OCI-LY7 (cell line): ENCODE measurements at regions not wholly inside any gene's neighbourhood (a gene's known extent, or its start where the extent isn't known, plus 50 kb on each side); places are given as distances from the start of the nearest gene placed in this dataset.

Experiments
- BruUV-seq: library from RNA; stranded (reverse); fragments of 400-500 nt; replicated peaks from 2 replicates; lab custom pipeline; 2021; lab: Mats Ljungman, UMichigan
- CTCF ChIA-PET: fragments of 300-600 bp; sonication (Branson Sonifier 250); formaldehyde crosslinking; loops from one replicate; lab custom pipeline; 2022; ENCODE audit warnings: antibody characterized with exemption; ENCODE audit not compliant: unreplicated experiment; lab: Charles Lee
- POLR2A ChIA-PET: fragments of 300-600 bp; sonication (Branson Sonifier 250); formaldehyde crosslinking; loops from one replicate; lab custom pipeline; 2022; ENCODE audit warnings: antibody characterized with exemption; lab: Charles Lee
- DNase-seq: peaks from one replicate; pipeline ENCODE4 v3.0.0-alpha.2; 2015; ENCODE audit warnings: low spot score
- H2AFZ ChIP-seq: fragments of 200-600 bp; sonication (generic), shearing (Covaris generic); 2 replicates; pipeline ENCODE4 v1.6.1; 2014; ENCODE audit warnings: mild to moderate bottlenecking, antibody characterized with exemption, low read length, moderate library complexity
- H3K27ac ChIP-seq: fragments of 200-600 bp; sonication (generic); 2 replicates; pipeline ENCODE4 v1.5.1; 2014; ENCODE audit warnings: mixed run types, low read depth, mild to moderate bottlenecking, moderate library complexity, low read length, inconsistent platforms; ENCODE audit not compliant: poor library complexity, severe bottlenecking
- H3K36me3 ChIP-seq: fragments of 200-600 bp; sonication (generic); 2 replicates; pipeline ENCODE4 v1.6.1; 2014; ENCODE audit warnings: mild to moderate bottlenecking, antibody characterized with exemption, low read length, moderate library complexity, mixed read lengths; ENCODE audit not compliant: insufficient read depth
- H3K4me1 ChIP-seq: fragments of 200-600 bp; sonication (generic); 2 replicates; pipeline ENCODE4 v1.5.1; 2014; ENCODE audit warnings: mild to moderate bottlenecking, low read length; ENCODE audit not compliant: insufficient read depth, poor library complexity, severe bottlenecking
- H3K4me2 ChIP-seq: fragments of 200-600 bp; sonication (generic); 2 replicates; pipeline ENCODE4 v1.6.1; 2014; ENCODE audit warnings: mild to moderate bottlenecking, low read length
- H3K4me3 ChIP-seq: fragments of 200-600 bp; sonication (generic); 2 replicates; pipeline ENCODE4 v1.5.1; 2014; ENCODE audit warnings: mild to moderate bottlenecking, low read depth, low read length; ENCODE audit not compliant: poor library complexity, severe bottlenecking
- H3K79me2 ChIP-seq: fragments of 200-600 bp; sonication (generic); 2 replicates; pipeline ENCODE4 v1.6.1; 2016; ENCODE audit warnings: low read depth, mild to moderate bottlenecking, low read length, moderate library complexity, mixed read lengths; ENCODE audit not compliant: insufficient read depth
- H3K9me2 ChIP-seq: fragments of 200-600 bp; sonication (generic); 2 replicates; pipeline ENCODE4 v1.6.1; 2016; ENCODE audit warnings: mild to moderate bottlenecking, low read length, mixed read lengths; ENCODE audit not compliant: insufficient read depth
- H3K9me3 ChIP-seq: fragments of 200-600 bp; sonication (generic); 2 replicates; pipeline ENCODE4 v1.6.1; 2014; ENCODE audit warnings: mild to moderate bottlenecking, mixed run types, low read length, mixed read lengths
- H4K20me1 ChIP-seq: fragments of 200-600 bp; sonication (generic); 2 replicates; pipeline ENCODE4 v1.6.1; 2014; ENCODE audit warnings: mild to moderate bottlenecking, antibody characterized with exemption, low read length, moderate library complexity, mixed read lengths; ENCODE audit not compliant: insufficient read depth
- CTCF ChIP-seq: fragments of 200-600 bp; sonication (generic); conservative IDR thresholded peaks from 2 replicates; pipeline ENCODE4 v1.5.1; 2014; ENCODE audit warnings: mild to moderate bottlenecking, antibody characterized with exemption, low read length, moderate library complexity, mixed read lengths
- EZH2phosphoT487 ChIP-seq: fragments of 200-600 bp; sonication (generic); IDR thresholded peaks from 2 replicates; pipeline ENCODE4 v1.6.1; 2018; ENCODE audit warnings: low read depth, borderline replicate concordance, mild to moderate bottlenecking, mixed run types, antibody characterized with exemption, low read length, moderate library complexity, mixed read lengths
- intact Hi-C: fragments of 100-400 bp; cut with micrococcal nuclease; formaldehyde crosslinking; loops from one replicate; pipeline ENCODE4 v1.10.0; 2022; ENCODE audit not compliant: unreplicated experiment

GRCh38 chr12:73452672-73453469, 1084.8 kb upstream of the ATXN7L3B start:
- ChIA-PET POLR2A (no interaction called here), CTCF (no interaction called here)
- Histone ChIP-seq H3K36me3 (no peaks in the 10 kb centered on the region), H3K4me1 (no peaks in the 10 kb centered on the region), H3K79me2 (no peaks in the 10 kb centered on the region), H2AFZ (no peak overlapping the region), H4K20me1 (no peaks in the 10 kb centered on the region), H3K4me3 (no peak overlapping the region), H3K9me3 (no peaks in the 10 kb centered on the region), H3K4me2 (no peak overlapping the region), H3K27ac (no peak overlapping the region), H3K9me2 (no peaks in the 10 kb centered on the region)
- no TSS peak for BruUV-seq
- no peak for DNase-seq
- TF ChIP-seq CTCF (no peak), EZH2phosphoT487 (no peak)
- intact Hi-C loops, result no loop called here

GRCh38 chr12:73460212-73460611, 1077.4 kb upstream of the ATXN7L3B start:
- H3K79me2 ChIP-seq, result no peaks in the 10 kb centered on the region
- H2AFZ ChIP-seq, result no peak overlapping the region
- CTCF ChIA-PET, result interaction anchor here (0.6 kb wide), 1 partner anchor 864 kb away, joined by 3 read pairs; no protein-coding TSS in a partner anchor
- TF ChIP-seq EZH2phosphoT487, result no peak
- TF ChIP-seq CTCF, result no peak
- H3K9me2 ChIP-seq, result no peaks in the 10 kb centered on the region
- no peaks in the 10 kb centered on the region for H3K4me1 ChIP-seq
- intact Hi-C loops, result no loop called here
- no peak overlapping the region for H3K4me2 ChIP-seq
- no TSS peak for BruUV-seq
- no peak overlapping the region for H3K27ac ChIP-seq
- H3K9me3 ChIP-seq, result no peaks in the 10 kb centered on the region
- no peaks in the 10 kb centered on the region for H4K20me1 ChIP-seq
- H3K4me3 ChIP-seq, result no peak overlapping the region
- no peaks in the 10 kb centered on the region for H3K36me3 ChIP-seq
- POLR2A ChIA-PET, result no interaction called here
- no peak for DNase-seq

- Histone ChIP-seq H3K4me1 (no peaks in the 10 kb centered on the region), H3K4me3 (no peak overlapping the region), H3K9me3 (no peaks in the 10 kb centered on the region), H3K27ac (no peak overlapping the region), H4K20me1 (no peaks in the 10 kb centered on the region), H2AFZ (no peak overlapping the region), H3K9me2 (no peaks in the 10 kb centered on the region), H3K4me2 (no peak overlapping the region), H3K36me3 (no peaks in the 10 kb centered on the region), H3K79me2 (no peaks in the 10 kb centered on the region)
- POLR2A ChIA-PET, result no interaction called here
- BruUV-seq, result no TSS peak
- TF ChIP-seq EZH2phosphoT487, result no peak
- no peak for TF ChIP-seq CTCF
- CTCF ChIA-PET, result no interaction called here
- DNase-seq, result no peak
- intact Hi-C loops, result no loop called here
Measured at GRCh38 chr12:73465106-73465505, 1072.5 kb upstream of the ATXN7L3B start.
